HepG2 (cell line): ENCODE measurements at regions not wholly inside any gene's neighbourhood (a gene's known extent, or its start where the extent isn't known, plus 50 kb on each side); places are given as distances from the start of the nearest gene placed in this dataset.

ENCODE experiments used
- CHD2 ChIP-seq: IDR thresholded peaks from 2 replicates; pipeline ENCODE4 v1.6.1; 2011; ENCODE audit warnings: low read depth, low read length, improper control_type of control experiment
- FOXA3 ChIP-seq: IDR thresholded peaks from 2 replicates; pipeline ENCODE4 v1.6.1; 2016; ENCODE audit warnings: missing genetic modification reagents, missing compliant biosample characterization
- FOXK1 ChIP-seq: sonication (generic); formaldehyde crosslinking; IDR thresholded peaks from 2 replicates; pipeline ENCODE4 v1.4.0; 2020; ENCODE audit warnings: low read depth, missing genetic modification reagents, borderline replicate concordance
- MBNL3 ChIP-seq: fragments of 250-450 bp; sonication (Bioruptor Pico); conservative IDR thresholded peaks from 2 replicates; pipeline ENCODE4 v1.8.0; 2022; ENCODE audit warnings: mild to moderate bottlenecking, inconsistent platforms
- MED8 ChIP-seq: sonication (generic); formaldehyde crosslinking; IDR thresholded peaks from 2 replicates; pipeline ENCODE4 v1.8.1; 2023; ENCODE audit warnings: mild to moderate bottlenecking, missing genetic modification reagents; ENCODE audit not compliant: insufficient replicate concordance
- NONO ChIP-seq, 2 experiments: fragments of 450-650 bp in 1 of 2; sonication (generic) in 1 of 2; formaldehyde crosslinking in 1 of 2; IDR thresholded peaks in 1 of 2; conservative IDR thresholded peaks in 1 of 2; 2 replicates each; pipeline versions ENCODE4 v1.6.1 to v1.8.0; 2017 to 2022; ENCODE audit warnings: mild to moderate bottlenecking in 1 of 2, missing genetic modification reagents in 1 of 2, moderate library complexity in 1 of 2
- POLR2G ChIP-seq: fragments of 200-400 bp; formaldehyde crosslinking; IDR thresholded peaks from 2 replicates; pipeline ENCODE4 v1.6.1; 2018; ENCODE audit warnings: mild to moderate bottlenecking, low read depth, low read length, moderate library complexity
- PTBP1 ChIP-seq: fragments of 200-400 bp; formaldehyde crosslinking; IDR thresholded peaks from 2 replicates; pipeline ENCODE4 v1.6.1; 2018; ENCODE audit warnings: low read length, low read depth; ENCODE audit not compliant: poor library complexity, severe bottlenecking
- TAF1 ChIP-seq: sonication (generic); formaldehyde crosslinking; IDR thresholded peaks from 2 replicates; pipeline ENCODE4 v1.4.0; 2020; ENCODE audit warnings: missing genetic modification reagents
- TBP ChIP-seq: sonication (generic); formaldehyde crosslinking; IDR thresholded peaks from 2 replicates; pipeline ENCODE4 v1.5.0; 2020; ENCODE audit warnings: missing genetic modification reagents
- ZBTB7A ChIP-seq: sonication (generic); formaldehyde crosslinking; IDR thresholded peaks from 2 replicates; pipeline ENCODE4 v1.8.0; 2022; ENCODE audit warnings: mild to moderate bottlenecking, missing genetic modification reagents
- ZNF205 ChIP-seq: IDR thresholded peaks from 2 replicates; pipeline ENCODE4 v1.6.1; 2018; ENCODE audit warnings: missing biosample characterization, missing genetic modification reagents
- ZNF33B ChIP-seq: sonication (generic); formaldehyde crosslinking; IDR thresholded peaks from 2 replicates; pipeline ENCODE4 v1.5.1; 2020; ENCODE audit warnings: mild to moderate bottlenecking, missing genetic modification reagents
- ZNF354B ChIP-seq: sonication (generic); formaldehyde crosslinking; IDR thresholded peaks from 2 replicates; pipeline ENCODE4 v1.8.0; 2022; ENCODE audit warnings: mild to moderate bottlenecking, missing genetic modification reagents
- ZNF501 ChIP-seq: sonication (generic); formaldehyde crosslinking; IDR thresholded peaks from 2 replicates; pipeline ENCODE4 v1.5.1; 2020; ENCODE audit warnings: mild to moderate bottlenecking, moderate library complexity, missing genetic modification reagents
- ZNF530 ChIP-seq: sonication (generic); formaldehyde crosslinking; IDR thresholded peaks from 2 replicates; pipeline ENCODE4 v1.5.0; 2020; ENCODE audit warnings: low read depth, mild to moderate bottlenecking, missing genetic modification reagents
- ZNF547 ChIP-seq: sonication (generic); formaldehyde crosslinking; IDR thresholded peaks from 2 replicates; pipeline ENCODE4 v1.5.1; 2020; ENCODE audit warnings: mild to moderate bottlenecking, missing genetic modification reagents
- ZNF713 ChIP-seq: sonication (generic); formaldehyde crosslinking; IDR thresholded peaks from 2 replicates; pipeline ENCODE4 v1.4.0; 2020; ENCODE audit warnings: mild to moderate bottlenecking, missing genetic modification reagents
- TF ChIP-seq, protein P1 (sequence below): sonication (generic); formaldehyde crosslinking; IDR thresholded peaks from 2 replicates; pipeline ENCODE4 v1.5.1; 2020; ENCODE audit warnings: mild to moderate bottlenecking, missing genetic modification reagents
- TF ChIP-seq, protein P2 (sequence below): IDR thresholded peaks from 2 replicates; pipeline ENCODE4 v1.6.1; 2016; ENCODE audit warnings: missing compliant biosample characterization, missing genetic modification reagents, borderline replicate concordance
- TF ChIP-seq, protein P3 (sequence below): sonication (generic); formaldehyde crosslinking; IDR thresholded peaks from 2 replicates; pipeline ENCODE4 v1.4.0; 2020; ENCODE audit warnings: missing genetic modification reagents
- TF ChIP-seq, protein P4 (sequence below): sonication (generic); formaldehyde crosslinking; conservative IDR thresholded peaks from 2 replicates; pipeline ENCODE4 v1.4.0; 2020; ENCODE audit warnings: missing genetic modification reagents

DNA sequence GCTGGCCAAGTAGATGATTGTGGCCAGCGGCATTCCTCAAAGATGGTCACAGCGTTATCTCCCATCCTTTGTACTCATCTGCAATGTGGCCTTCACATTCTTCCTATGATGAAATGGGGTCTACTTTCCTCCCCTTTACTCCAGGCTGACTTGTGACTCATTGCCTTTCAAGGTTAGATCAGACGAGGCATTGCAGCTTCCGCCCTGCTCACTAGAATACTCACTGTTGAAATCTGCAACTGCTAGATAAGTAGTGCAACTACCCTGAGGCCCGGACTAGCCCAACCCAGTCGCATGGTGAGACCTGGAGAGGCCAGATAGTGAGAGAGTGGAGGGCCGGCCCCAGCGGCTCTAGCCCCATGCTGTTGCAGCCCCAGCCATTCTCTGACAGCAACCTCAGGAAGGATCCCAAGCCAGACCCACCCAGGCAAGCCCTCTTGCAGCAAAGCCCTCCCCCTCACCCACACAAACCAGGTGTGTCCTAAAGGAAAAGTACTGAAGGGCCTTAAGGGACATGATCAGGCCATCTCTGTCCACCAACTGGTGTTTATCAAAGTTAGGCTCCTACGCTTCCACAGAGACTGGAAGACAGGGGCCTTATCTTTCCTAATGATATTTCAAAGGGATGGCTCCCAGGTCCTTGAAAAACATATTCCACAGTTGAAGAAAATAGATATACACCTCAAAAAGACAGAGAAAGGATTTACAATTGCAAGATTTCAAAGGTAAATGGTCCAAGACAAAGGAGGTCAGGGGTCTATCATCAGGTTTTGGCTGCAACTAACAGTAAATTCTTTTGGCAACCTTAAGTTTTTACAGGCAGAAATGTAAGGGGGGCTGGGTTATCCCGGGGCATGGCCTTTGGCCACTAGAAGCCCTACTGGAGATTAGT lies 107.2 kb upstream of the TRIM24 start (continued):
- TF ChIP-seq FOXK1 (CRISPR knock-in tag) (peak; percentile 77), TBP (CRISPR knock-in tag) (no peak), ZNF33B (CRISPR knock-in tag) (no peak), ZNF205 (CRISPR knock-in tag) (peak; percentile 85; the same call in 1 of the 2 replicates), ZNF547 (CRISPR knock-in tag) (peak; percentile 50; the same call in 1 of the 2 replicates), NONO (IDR thresholded peaks at IDR 0.05) (no peak), NONO (CRISPR knock-in tag; conservative IDR thresholded peaks at IDR 0.05) (peak; percentile 73), ZNF713 (CRISPR knock-in tag) (no peak), MBNL3 (no peak), ZBTB7A (peak; percentile 83; the same call in 1 of the 2 replicates), ZNF530 (CRISPR knock-in tag) (no peak), POLR2G (peak; percentile 90), CHD2 (no peak), ZNF501 (CRISPR knock-in tag) (peak; percentile 84), MED8 (peak; percentile 97), PTBP1 (no peak), ZNF354B (CRISPR knock-in tag) (no peak), TAF1 (peak; percentile 78), FOXA3 (CRISPR knock-in tag) (peak; percentile 94)
- TF ChIP-seq, protein P1, sequence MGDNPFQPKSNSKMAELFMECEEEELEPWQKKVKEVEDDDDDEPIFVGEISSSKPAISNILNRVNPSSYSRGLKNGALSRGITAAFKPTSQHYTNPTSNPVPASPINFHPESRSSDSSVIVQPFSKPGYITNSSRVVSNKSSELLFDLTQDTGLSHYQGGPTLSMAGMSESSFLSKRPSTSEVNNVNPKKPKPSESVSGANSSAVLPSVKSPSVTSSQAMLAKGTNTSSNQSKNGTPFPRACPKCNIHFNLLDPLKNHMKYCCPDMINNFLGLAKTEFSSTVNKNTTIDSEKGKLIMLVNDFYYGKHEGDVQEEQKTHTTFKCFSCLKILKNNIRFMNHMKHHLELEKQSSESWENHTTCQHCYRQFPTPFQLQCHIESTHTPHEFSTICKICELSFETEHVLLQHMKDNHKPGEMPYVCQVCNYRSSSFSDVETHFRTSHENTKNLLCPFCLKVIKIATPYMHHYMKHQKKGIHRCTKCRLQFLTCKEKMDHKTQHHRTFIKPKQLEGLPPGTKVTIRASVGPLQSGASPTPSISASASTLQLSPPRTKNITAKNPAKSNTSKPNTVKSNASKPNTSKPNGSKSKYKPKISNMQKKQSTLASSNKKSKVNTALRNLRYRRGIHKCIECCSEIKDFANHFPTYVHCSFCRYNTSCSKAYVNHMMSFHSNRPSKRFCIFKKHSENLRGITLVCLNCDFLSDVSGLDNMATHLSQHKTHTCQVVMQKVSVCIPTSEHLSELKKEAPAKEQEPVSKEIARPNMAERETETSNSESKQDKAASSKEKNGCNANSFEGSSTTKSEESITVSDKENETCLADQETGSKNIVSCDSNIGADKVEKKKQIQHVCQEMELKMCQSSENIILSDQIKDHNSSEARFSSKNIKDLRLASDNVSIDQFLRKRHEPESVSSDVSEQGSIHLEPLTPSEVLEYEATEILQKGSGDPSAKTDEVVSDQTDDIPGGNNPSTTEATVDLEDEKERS (CRISPR knock-in tag): peak; percentile 96
- TF ChIP-seq, protein P2, sequence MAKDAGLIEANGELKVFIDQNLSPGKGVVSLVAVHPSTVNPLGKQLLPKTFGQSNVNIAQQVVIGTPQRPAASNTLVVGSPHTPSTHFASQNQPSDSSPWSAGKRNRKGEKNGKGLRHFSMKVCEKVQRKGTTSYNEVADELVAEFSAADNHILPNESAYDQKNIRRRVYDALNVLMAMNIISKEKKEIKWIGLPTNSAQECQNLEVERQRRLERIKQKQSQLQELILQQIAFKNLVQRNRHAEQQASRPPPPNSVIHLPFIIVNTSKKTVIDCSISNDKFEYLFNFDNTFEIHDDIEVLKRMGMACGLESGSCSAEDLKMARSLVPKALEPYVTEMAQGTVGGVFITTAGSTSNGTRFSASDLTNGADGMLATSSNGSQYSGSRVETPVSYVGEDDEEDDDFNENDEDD (CRISPR knock-in tag): peak; percentile 51; the same call in 1 of the 2 replicates
- TF ChIP-seq, protein P3, sequence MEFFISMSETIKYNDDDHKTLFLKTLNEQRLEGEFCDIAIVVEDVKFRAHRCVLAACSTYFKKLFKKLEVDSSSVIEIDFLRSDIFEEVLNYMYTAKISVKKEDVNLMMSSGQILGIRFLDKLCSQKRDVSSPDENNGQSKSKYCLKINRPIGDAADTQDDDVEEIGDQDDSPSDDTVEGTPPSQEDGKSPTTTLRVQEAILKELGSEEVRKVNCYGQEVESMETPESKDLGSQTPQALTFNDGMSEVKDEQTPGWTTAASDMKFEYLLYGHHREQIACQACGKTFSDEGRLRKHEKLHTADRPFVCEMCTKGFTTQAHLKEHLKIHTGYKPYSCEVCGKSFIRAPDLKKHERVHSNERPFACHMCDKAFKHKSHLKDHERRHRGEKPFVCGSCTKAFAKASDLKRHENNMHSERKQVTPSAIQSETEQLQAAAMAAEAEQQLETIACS: 0 out of 2 replicates have a peak, but pooled peaks have one; percentile 24
- TF ChIP-seq, protein P4, sequence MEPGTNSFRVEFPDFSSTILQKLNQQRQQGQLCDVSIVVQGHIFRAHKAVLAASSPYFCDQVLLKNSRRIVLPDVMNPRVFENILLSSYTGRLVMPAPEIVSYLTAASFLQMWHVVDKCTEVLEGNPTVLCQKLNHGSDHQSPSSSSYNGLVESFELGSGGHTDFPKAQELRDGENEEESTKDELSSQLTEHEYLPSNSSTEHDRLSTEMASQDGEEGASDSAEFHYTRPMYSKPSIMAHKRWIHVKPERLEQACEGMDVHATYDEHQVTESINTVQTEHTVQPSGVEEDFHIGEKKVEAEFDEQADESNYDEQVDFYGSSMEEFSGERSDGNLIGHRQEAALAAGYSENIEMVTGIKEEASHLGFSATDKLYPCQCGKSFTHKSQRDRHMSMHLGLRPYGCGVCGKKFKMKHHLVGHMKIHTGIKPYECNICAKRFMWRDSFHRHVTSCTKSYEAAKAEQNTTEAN (CRISPR knock-in tag): peak; percentile 93; the same call in 1 of the 2 replicates
